DOHH2 (cell line): ENCODE measurements at regions not wholly inside any gene's neighbourhood (a gene's known extent, or its start where the extent isn't known, plus 50 kb on each side); places are given as distances from the start of the nearest gene placed in this dataset.

Experiments
- H3F3A ChIP-seq: fragments of 200-600 bp; sonication (generic), shearing (Covaris generic); 2 replicates; pipeline ENCODE4 v1.6.0; 2016; ENCODE audit warnings: antibody characterized with exemption, mild to moderate bottlenecking; ENCODE audit not compliant: control insufficient read depth, insufficient read depth
- H3K27ac ChIP-seq: fragments of 200-600 bp; sonication (generic); 2 replicates; pipeline ENCODE4 v1.5.1; 2014; ENCODE audit warnings: low read depth, mild to moderate bottlenecking, low read length, moderate library complexity
- H3K27me3 ChIP-seq: fragments of 200-600 bp; sonication (generic); 2 replicates; pipeline ENCODE4 v1.6.1; 2014; ENCODE audit warnings: mild to moderate bottlenecking, low read length, mixed read lengths; ENCODE audit not compliant: control insufficient read depth
- H3K36me3 ChIP-seq: fragments of 200-600 bp; sonication (generic); 2 replicates; pipeline ENCODE4 v1.6.1; 2014; ENCODE audit warnings: mild to moderate bottlenecking, low read length, moderate library complexity, mixed read lengths; ENCODE audit not compliant: control insufficient read depth
- H3K4me1 ChIP-seq: fragments of 200-600 bp; sonication (generic); 2 replicates; pipeline ENCODE4 v1.6.1; 2014; ENCODE audit warnings: mild to moderate bottlenecking, low read length, mixed read lengths; ENCODE audit not compliant: control insufficient read depth
- H3K4me2 ChIP-seq: fragments of 200-600 bp; sonication (generic); 2 replicates; pipeline ENCODE4 v1.6.0; 2014; ENCODE audit warnings: mild to moderate bottlenecking, low read length, moderate library complexity
- H3K4me3 ChIP-seq: fragments of 200-600 bp; sonication (generic); 2 replicates; pipeline ENCODE4 v1.5.1; 2014; ENCODE audit warnings: mild to moderate bottlenecking, low read length, mixed read lengths
- H3K79me2 ChIP-seq: fragments of 200-600 bp; sonication (generic); 2 replicates; pipeline ENCODE4 v1.6.1; 2014; ENCODE audit warnings: mild to moderate bottlenecking, low read length, mixed read lengths; ENCODE audit not compliant: control insufficient read depth
- H3K9me2 ChIP-seq: fragments of 200-600 bp; sonication (generic); replicated peaks from 2 replicates; pipeline ENCODE4 v1.6.1; 2014; ENCODE audit warnings: mild to moderate bottlenecking, low read length, mixed read lengths; ENCODE audit not compliant: control insufficient read depth
- H3K9me3 ChIP-seq: fragments of 200-600 bp; sonication (generic); 2 replicates; pipeline ENCODE4 v1.6.1; 2014; ENCODE audit warnings: antibody characterized with exemption, low read length, mixed read lengths; ENCODE audit not compliant: control insufficient read depth, insufficient read depth
- H4K20me1 ChIP-seq: fragments of 200-600 bp; sonication (generic); 2 replicates; pipeline ENCODE4 v1.6.0; 2014; ENCODE audit warnings: low read depth, mild to moderate bottlenecking, antibody characterized with exemption, low read length, moderate library complexity; ENCODE audit not compliant: control insufficient read depth, insufficient read depth
- CTCF ChIP-seq: fragments of 200-600 bp; sonication (generic); IDR thresholded peaks from one replicate; pipeline ENCODE4 v1.5.1; 2014; ENCODE audit warnings: antibody characterized with exemption, mild to moderate bottlenecking, low read depth, low read length; ENCODE audit not compliant: poor library complexity, severe bottlenecking
- EZH2phosphoT487 ChIP-seq: fragments of 200-600 bp; sonication (generic); IDR thresholded peaks from 2 replicates; pipeline ENCODE4 v1.6.1; 2017; ENCODE audit warnings: borderline replicate concordance, mild to moderate bottlenecking, antibody characterized with exemption, low read length, moderate library complexity, mixed read lengths

- Histone ChIP-seq H3K36me3 (no peaks in the 10 kb centered on the region), H3K4me1 (no peaks in the 10 kb centered on the region), H3K79me2 (no peaks in the 10 kb centered on the region), H3K4me3 (no peak overlapping the region), H4K20me1 (no peaks in the 10 kb centered on the region), H3K9me3 (no peaks in the 10 kb centered on the region), H3K27ac (no peak overlapping the region), H3K4me2 (no peak overlapping the region), H3K9me2 (no peaks in the 10 kb centered on the region), H3K27me3 (peaks cover 7% of the 10 kb centered on the region), H3F3A (no peaks in the 10 kb centered on the region)
- TF ChIP-seq CTCF (no peak), EZH2phosphoT487 (no peak)
Observed at GRCh38 chr3:72533591-72534473, 314.4 kb downstream of the SHQ1 start.

- H3K4me2 ChIP-seq, result no peak overlapping the region
- no peak for TF ChIP-seq CTCF
- no peak for TF ChIP-seq EZH2phosphoT487
Observed at GRCh38 chr3:72530426-72530825, 317.8 kb downstream of the SHQ1 start.

GRCh38 chr3:72529081-72529480 lies 319.2 kb downstream of the SHQ1 start:
- H3K36me3 ChIP-seq, result no peaks in the 10 kb centered on the region
- no peak overlapping the region for H3K4me2 ChIP-seq
- TF ChIP-seq EZH2phosphoT487 (no peak), CTCF (no peak)
- H3K4me3 ChIP-seq, result no peak overlapping the region
- H3F3A ChIP-seq, result no peaks in the 10 kb centered on the region
- H3K27ac ChIP-seq, result no peak overlapping the region
- H3K9me3 ChIP-seq, result no peaks in the 10 kb centered on the region
- peaks cover 13% of the 10 kb centered on the region for H3K27me3 ChIP-seq
- no peaks in the 10 kb centered on the region for H3K9me2 ChIP-seq
- no peaks in the 10 kb centered on the region for H3K79me2 ChIP-seq
- H3K4me1 ChIP-seq, result no peaks in the 10 kb centered on the region
- H4K20me1 ChIP-seq, result no peaks in the 10 kb centered on the region

More at GRCh38 chr3:72530426-72530825, 317.8 kb downstream of the SHQ1 start:
- Histone ChIP-seq H4K20me1 (no peaks in the 10 kb centered on the region), H3K9me2 (no peaks in the 10 kb centered on the region), H3K79me2 (no peaks in the 10 kb centered on the region), H3K9me3 (no peaks in the 10 kb centered on the region), H3K36me3 (no peaks in the 10 kb centered on the region), H3K27me3 (peaks cover 13% of the 10 kb centered on the region), H3F3A (no peaks in the 10 kb centered on the region), H3K4me1 (no peaks in the 10 kb centered on the region), H3K27ac (no peak overlapping the region), H3K4me3 (no peak overlapping the region)
